ENCODE measurements at regions not wholly inside any gene's neighbourhood (a gene's known extent, or its start where the extent isn't known, plus 50 kb on each side); places are given as distances from the start of the nearest gene placed in this dataset.

DNA sequence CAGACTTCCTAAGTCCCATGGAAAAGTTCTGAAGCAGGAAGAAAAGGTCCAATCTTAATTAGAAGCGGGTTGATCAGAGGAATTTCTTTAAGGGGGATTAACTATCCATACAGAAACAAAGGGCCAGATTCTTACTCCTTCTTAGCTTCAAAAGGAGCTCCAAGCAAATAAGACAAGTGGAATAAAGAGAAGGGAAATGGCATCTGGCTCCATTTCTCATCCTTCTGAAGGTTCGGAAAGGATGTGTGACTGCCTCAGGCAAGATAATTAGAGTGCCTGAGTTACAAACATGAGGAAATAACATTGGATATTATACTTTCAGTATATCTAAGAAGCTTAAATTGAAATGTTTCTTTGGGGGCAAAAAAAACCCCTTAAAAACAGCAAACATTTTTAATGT is 88.1 kb upstream of the ADAMTS19 start:
- H3K27me3 Mint-ChIP-seq (ENCODE audit: insufficient read depth) = no peaks in the 10 kb centered on the region
- H3K36me3 Mint-ChIP-seq (ENCODE audit: low read depth) = no peaks in the 10 kb centered on the region
- TF ChIP-seq, protein P1, sequence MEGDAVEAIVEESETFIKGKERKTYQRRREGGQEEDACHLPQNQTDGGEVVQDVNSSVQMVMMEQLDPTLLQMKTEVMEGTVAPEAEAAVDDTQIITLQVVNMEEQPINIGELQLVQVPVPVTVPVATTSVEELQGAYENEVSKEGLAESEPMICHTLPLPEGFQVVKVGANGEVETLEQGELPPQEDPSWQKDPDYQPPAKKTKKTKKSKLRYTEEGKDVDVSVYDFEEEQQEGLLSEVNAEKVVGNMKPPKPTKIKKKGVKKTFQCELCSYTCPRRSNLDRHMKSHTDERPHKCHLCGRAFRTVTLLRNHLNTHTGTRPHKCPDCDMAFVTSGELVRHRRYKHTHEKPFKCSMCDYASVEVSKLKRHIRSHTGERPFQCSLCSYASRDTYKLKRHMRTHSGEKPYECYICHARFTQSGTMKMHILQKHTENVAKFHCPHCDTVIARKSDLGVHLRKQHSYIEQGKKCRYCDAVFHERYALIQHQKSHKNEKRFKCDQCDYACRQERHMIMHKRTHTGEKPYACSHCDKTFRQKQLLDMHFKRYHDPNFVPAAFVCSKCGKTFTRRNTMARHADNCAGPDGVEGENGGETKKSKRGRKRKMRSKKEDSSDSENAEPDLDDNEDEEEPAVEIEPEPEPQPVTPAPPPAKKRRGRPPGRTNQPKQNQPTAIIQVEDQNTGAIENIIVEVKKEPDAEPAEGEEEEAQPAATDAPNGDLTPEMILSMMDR (IDR thresholded peaks at IDR 0.05) = no peak
- H3K4me3 Mint-ChIP-seq = no peak overlapping the region
- peaks cover 25% of the 10 kb centered on the region for H3K9me3 Mint-ChIP-seq
- no peaks in the 10 kb centered on the region for H3K4me1 Mint-ChIP-seq (ENCODE audit: low read depth)
- no peak for DNase-seq
- no peak overlapping the region for H3K27ac Mint-ChIP-seq

DNA sequence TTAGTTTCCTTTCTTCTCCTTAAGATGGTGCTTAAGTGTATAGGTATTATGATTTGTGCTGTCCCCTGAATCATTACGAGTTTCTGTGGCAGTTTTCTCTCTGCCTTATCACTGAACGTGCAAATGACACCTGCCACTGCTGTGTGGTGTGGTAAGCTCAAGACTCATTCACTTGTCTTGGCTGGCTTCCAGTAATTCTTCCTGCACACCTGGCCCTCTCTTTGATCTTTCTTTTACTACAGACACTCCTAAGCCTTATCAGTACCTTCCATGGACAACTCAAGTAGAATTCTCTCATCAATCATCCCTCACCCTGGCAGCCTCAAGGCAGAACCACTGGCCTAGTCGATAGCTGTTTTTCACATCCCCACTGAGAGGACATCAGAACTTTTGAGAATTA is 82.6 kb upstream of the ADAMTS19 start:
- Mint-ChIP-seq H3K4me3 (no peak overlapping the region), H3K27me3 (ENCODE audit: insufficient read depth) (no peaks in the 10 kb centered on the region), H3K9me3 (peaks cover 9% of the 10 kb centered on the region), H3K36me3 (ENCODE audit: low read depth) (no peaks in the 10 kb centered on the region), H3K27ac (no peak overlapping the region), H3K4me1 (ENCODE audit: low read depth) (no peaks in the 10 kb centered on the region)
- no peak for DNase-seq
- TF ChIP-seq, protein P1 (IDR thresholded peaks at IDR 0.05) = no peak

- H3K27ac Mint-ChIP-seq = no peak overlapping the region
- no peaks in the 10 kb centered on the region for H3K27me3 Mint-ChIP-seq (ENCODE audit: insufficient read depth)
- no peaks in the 10 kb centered on the region for H3K36me3 Mint-ChIP-seq (ENCODE audit: low read depth)
- DNase-seq = no peak
- TF ChIP-seq, protein P1 (IDR thresholded peaks at IDR 0.05) = no peak
- no peak overlapping the region for H3K4me3 Mint-ChIP-seq
- H3K9me3 Mint-ChIP-seq = peaks cover 9% of the 10 kb centered on the region; the same call in 1 of the 2 replicates
- no peaks in the 10 kb centered on the region for H3K4me1 Mint-ChIP-seq (ENCODE audit: low read depth)
Measured at GRCh38 chr5:129378961-129379360, 81.1 kb upstream of the ADAMTS19 start.

DNA sequence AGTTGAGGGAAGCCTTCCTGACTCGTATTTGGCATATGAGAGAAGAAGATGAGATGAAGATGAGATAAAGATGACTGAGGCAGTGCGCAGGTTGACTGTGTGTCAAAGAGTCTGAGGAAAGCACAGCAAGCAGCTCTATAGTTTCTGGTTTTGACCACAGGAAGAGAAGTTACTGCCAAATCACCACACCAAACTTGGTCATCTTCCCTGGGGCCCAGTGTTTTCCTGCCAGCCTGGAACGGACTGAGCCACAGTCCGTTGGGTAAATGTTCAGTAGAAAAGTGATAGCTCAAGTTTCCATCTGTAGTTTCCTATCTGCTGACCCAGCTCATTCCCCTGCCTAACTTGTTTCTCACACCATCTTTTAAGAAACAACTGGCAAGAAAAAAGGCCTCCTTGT is 80.7 kb upstream of the ADAMTS19 start:
- TF ChIP-seq, protein P1 (IDR thresholded peaks at IDR 0.05) = no peak
- H3K4me1 Mint-ChIP-seq (ENCODE audit: low read depth) = no peaks in the 10 kb centered on the region
- no peaks in the 10 kb centered on the region for H3K36me3 Mint-ChIP-seq (ENCODE audit: low read depth)
- H3K4me3 Mint-ChIP-seq = no peak overlapping the region
- no peaks in the 10 kb centered on the region for H3K27me3 Mint-ChIP-seq (ENCODE audit: insufficient read depth)
- DNase-seq = no peak
- no peak overlapping the region for H3K27ac Mint-ChIP-seq
- peaks cover 9% of the 10 kb centered on the region; the same call in 1 of the 2 replicates for H3K9me3 Mint-ChIP-seq

- DNase-seq = no peak
- H3K27me3 Mint-ChIP-seq (ENCODE audit: insufficient read depth) = no peaks in the 10 kb centered on the region
- H3K4me3 Mint-ChIP-seq = no peak overlapping the region
- TF ChIP-seq, protein P1 (IDR thresholded peaks at IDR 0.05) = no peak
- no peaks in the 10 kb centered on the region for H3K4me1 Mint-ChIP-seq (ENCODE audit: low read depth)
- no peak overlapping the region for H3K27ac Mint-ChIP-seq
- peaks cover 6% of the 10 kb centered on the region for H3K9me3 Mint-ChIP-seq
- H3K36me3 Mint-ChIP-seq (ENCODE audit: low read depth) = no peaks in the 10 kb centered on the region
Measured at GRCh38 chr5:129382921-129383672, 77.0 kb upstream of the ADAMTS19 start.

All from HFFc6 (cell line).